ENCODE measurements at regions not wholly inside any gene's neighbourhood (a gene's known extent, or its start where the extent isn't known, plus 50 kb on each side); places are given as distances from the start of the nearest gene placed in this dataset.

- TF ChIP-seq POLR2A (IDR thresholded peaks at IDR 0.05) (no peak), CTCF (IDR thresholded peaks at IDR 0.05) (no peak)
Observed at GRCh38 chr2:128369108-128369555, 50.5 kb upstream of the HS6ST1 start.

Measured in ovary (tissue), 3 donors.